Central memory CD4-positive, alpha-beta T cell (primary cell): ENCODE measurements at regions not wholly inside any gene's neighbourhood (a gene's known extent, or its start where the extent isn't known, plus 50 kb on each side); places are given as distances from the start of the nearest gene placed in this dataset.

Source experiments
- DNase-seq: peaks from one replicate; pipeline ENCODE4 v3.0.0; 2022

- DNase-seq, result no peak
Measured at GRCh38 chr6:166749666-166750065, 122.6 kb upstream of the RPS6KA2 start.

GRCh38 chr6:166747644-166748595 is 120.9 kb upstream of the RPS6KA2 start:
- DNase-seq, result no peak

- no peak for DNase-seq
Measured at GRCh38 chr6:166745801-166746668, 119.0 kb upstream of the RPS6KA2 start.

GRCh38 chr6:166744223-166745134 is 117.4 kb upstream of the RPS6KA2 start:
- DNase-seq, result no peak

- no peak for DNase-seq
Measured at GRCh38 chr6:166743406-166744222, 116.6 kb upstream of the RPS6KA2 start.

GRCh38 chr6:166742981-166743380 is 115.9 kb upstream of the RPS6KA2 start:
- no peak for DNase-seq

- no peak for DNase-seq
Measured at GRCh38 chr6:166739976-166740318, 112.9 kb upstream of the RPS6KA2 start.

DNA sequence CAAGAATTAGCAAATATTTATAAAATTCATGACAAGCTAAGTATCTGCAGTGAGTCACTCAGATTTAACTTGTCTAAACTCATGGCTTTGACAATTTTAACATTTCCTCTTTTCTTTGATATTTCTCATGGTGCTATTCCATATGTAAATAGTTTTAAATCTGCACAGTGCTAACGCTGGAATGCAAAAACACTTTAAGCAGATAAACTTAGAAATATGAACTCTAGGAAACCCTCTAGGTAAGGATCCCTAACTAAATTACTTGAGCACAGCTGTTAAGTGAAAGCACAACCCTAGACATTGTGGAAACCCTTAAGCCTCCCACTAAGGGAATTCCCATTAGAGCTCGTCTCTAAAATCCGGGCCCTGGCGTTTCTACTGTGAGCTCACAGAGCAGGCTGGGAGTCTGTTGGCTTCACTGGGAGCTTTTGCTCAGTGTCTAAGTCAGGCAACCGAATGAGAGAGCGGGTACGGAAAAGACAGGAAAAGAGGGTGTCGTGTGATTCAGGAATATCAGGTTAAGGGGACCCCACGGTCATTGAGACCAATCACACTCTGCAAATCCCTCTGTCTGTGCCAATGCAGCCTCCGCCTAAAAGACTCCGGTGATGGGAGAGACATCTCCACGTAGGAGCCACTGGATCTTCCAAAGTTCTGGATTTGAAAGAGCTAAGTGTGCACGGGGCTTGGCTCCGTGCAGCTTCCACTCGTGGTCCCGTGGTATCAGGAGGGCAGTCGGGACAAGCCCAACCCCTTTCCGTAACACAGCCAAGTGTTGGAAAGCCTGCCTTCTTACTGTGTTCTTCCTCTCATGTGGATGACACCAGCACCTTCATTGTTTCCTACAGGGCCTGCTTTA is 112.3 kb upstream of the RPS6KA2 start:
- no peak for DNase-seq

DNA sequence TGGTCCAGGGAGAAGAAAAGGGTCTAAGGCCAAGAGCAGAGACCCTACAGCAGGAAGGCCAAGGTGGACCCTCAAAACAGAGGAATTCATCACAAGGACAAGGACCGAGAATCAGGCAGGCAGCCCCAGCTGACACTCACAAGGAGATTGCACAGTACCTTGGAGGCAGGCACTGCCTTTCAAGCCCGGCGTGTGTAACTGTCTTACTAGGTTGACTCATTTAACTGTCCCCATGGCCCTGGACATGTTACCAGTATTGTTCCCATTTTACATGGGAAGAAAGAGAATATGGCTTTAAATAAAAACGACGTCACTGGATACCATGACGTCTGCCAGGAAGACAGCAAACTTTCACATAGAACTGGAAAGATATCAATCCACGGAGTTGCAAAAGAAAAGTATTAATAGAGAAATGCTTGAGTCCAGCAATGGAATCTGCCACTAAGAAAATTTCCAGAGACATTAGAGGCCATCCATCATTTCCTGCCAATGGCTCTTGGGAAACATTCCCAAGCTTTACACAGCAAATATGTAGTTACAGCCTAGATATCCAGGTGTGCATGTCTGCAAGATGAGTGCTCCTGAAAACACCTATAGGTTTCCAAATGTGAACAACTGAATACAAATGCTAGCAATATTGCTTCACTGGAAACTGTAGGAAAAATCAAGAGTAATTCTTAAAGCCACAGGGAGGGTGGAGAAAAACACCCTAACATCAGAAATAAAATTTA is 111.5 kb upstream of the RPS6KA2 start:
- no peak for DNase-seq

DNA sequence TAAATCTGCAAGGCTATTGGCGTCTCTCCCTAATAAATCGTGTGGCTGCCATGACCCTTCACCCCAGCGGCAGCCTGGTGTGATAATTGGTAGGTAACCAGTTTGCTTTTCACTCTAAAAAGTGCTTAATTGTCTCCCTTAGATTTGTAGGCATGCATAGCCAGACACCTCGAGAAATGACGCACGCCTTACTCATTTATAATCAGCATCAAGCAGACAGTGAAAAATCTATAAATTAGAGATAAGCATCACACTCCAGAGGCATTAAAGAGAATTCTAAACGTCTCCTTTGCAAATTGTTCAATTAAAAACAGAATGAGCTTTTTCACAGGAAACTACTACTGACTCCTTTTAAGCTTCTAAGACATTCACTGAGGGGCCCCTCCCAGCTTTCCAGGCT is 110.2 kb upstream of the RPS6KA2 start:
- no peak for DNase-seq

- DNase-seq, result no peak
Measured at GRCh38 chr6:166736634-166737033, 109.6 kb upstream of the RPS6KA2 start.

DNA sequence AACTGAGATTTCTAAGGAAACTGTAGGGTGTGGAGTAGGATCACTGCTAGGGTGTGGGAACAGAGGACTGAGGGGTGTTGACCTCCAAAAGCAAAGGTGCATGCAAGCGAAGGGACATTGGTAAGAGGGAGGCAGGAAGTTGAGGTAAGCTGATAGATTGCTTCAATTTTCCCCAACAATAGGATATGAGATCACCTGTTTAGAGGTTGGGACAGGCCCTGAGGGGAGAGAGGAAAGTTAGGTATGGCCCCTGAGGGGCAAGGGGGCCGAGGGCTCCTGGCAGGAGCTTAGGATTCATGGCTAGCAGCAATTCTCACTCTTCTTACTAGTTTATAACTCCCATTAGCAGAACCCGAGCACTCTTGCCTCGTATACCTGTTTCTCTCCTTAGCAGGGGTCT is 106.8 kb upstream of the RPS6KA2 start:
- no peak for DNase-seq

DNA sequence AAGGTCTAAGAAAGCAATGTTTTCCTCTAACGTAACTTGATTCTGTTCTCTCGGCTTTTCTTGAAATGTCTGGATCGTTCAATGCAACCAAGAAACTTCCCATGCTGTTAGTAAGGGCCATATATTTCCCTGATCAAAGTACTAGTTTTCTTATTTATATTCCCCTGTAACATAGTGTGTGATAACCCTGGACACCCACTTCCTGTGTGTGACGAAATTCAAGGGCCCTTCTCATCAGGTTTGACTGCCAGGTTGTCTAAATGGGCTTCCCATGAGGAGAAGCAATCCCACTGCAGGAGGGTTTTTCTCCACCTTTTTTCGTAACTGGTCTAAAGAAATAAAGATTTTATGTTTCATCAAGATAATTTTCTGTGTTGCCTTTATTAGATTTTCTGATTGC is 102.6 kb upstream of the RPS6KA2 start:
- no peak for DNase-seq

DNA sequence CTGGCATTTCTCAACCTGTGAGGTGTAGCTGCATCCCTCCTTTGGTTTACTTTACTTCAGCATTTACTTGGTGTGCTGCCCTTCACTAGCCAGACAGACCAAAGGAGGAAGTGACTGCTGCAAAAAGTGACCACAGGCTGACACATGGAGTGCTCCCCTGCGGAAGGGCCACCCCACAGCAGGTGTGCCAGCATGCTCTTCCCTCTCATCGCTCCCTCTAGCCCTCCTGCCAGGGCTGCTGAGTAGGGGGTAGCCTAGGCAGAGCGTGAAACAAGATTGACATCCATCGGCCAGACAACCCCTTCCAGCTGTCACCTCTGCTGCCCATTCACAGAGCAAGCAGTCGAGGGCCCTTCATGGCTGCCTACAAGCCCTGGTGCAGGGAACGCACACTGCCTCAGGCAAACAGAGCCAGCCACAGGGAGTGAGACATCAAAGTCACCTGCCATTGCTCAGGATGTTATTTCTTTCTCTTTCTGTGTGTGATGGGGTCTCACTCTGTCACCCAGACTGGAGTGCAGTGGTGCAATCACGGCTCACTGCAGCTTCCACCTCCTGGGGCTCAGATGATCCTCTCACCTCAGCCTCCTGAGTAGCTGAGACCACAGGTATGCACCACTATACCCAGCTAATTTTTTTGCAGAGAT is 102.0 kb upstream of the RPS6KA2 start:
- DNase-seq, result no peak

- no peak for DNase-seq
Measured at GRCh38 chr6:166726201-166726600, 99.2 kb upstream of the RPS6KA2 start.

DNA sequence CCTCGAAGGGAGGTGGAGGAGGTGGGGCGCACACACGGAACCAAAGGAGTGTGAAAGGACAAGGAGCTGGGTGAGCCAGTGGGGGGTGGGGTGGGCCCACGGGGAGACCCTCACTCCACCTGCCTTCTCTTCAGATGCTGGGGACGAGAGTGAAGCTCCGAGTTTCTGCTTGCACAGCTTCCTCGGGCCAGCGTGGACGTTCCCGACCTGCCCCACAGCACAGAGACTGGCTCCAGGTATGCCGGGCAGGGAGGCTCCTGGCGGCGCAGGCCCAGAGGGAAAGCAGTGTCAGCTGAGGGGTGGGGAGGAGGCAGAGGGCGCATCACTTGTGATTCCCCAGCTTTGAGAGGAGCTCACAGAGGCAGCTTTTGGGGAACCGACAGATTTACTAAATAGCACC is 98.5 kb upstream of the RPS6KA2 start:
- no peak for DNase-seq

- DNase-seq, result no peak
Measured at GRCh38 chr6:166724576-166724975, 97.5 kb upstream of the RPS6KA2 start.

DNA sequence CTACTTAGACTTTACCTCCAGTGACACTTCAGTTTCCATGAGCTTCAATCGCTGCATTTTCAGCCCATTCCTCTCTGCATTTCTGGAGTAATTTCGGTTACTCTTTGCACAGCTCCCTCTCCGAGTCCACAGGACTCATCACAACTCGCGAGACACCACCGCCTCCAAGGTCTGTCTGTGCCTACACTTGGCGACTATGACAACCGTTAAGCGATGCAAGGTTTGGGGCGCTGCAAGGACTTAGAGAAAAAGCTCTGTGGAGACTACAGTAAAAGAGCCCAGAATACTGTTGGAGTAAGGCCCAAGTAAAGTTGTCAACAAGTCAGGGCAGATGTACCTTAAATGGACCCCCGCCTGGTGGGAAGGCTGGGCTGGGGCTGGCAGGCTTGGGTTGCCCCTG is 95.7 kb upstream of the RPS6KA2 start:
- no peak for DNase-seq

DNA sequence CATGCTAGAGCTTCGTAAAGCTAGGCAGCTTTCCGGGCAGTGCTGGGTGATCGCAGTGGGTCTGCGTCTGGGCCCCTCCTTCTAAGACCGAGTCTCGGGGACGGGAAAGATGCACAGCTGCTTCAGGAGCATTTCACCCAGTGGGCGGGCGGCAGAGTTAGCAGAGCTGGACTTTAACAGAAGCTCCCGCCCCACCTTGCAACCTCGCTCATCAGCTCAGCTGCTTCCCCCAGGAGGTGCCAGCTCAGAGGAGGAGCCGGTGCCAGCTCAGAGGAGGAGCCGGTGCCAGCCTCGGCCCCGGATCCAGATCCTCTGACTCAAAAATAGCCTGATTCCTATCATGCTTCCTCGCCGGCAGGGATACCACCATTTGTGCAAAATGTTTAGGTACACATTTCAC is 94.5 kb upstream of the RPS6KA2 start:
- no peak for DNase-seq

DNA sequence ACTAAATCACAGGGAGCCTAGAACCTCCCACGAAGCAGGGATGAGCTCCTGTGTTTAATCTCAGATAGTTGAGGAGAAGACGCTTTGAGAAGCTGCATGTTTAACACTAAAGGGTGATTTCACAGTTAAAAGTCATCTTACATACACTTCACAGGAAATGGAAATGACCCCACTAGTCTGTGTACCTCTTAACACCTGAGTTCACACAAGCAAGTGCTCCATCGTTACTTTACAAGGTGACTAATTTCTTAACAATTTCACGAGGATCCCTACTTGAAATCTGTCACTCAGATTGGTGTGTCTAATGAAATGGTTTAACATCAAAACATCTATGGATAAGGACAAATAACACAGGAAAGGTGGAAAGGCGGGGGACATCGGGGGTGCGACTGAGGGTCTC is 93.8 kb upstream of the RPS6KA2 start:
- no peak for DNase-seq
